Endothelial cell of umbilical vein (primary cell): ENCODE measurements at regions not wholly inside any gene's neighbourhood (a gene's known extent, or its start where the extent isn't known, plus 50 kb on each side); places are given as distances from the start of the nearest gene placed in this dataset.
A peak's percentile ranks its signal among the peaks of the same experiment; 100 is the strongest.

Experiments used
- BruUV-seq: library from RNA; stranded (reverse); fragments of 400-500 nt; replicated peaks from 2 replicates; lab custom pipeline; 2021; lab: Mats Ljungman, UMichigan
- CTCF ChIA-PET: fragments of 300-600, 350-600 bp; sonication (Branson Sonifier 250); formaldehyde crosslinking; loops from one replicate; lab custom pipeline; 2021; ENCODE audit warnings: antibody characterized with exemption, inconsistent platforms; lab: Charles Lee
- POLR2A ChIA-PET: fragments of 300-600, 350-600 bp; sonication (Branson Sonifier 250); formaldehyde crosslinking; loops from one replicate; lab custom pipeline; 2021; ENCODE audit warnings: antibody characterized with exemption, inconsistent platforms; lab: Charles Lee
- DNase-seq: peaks from one replicate; pipeline ENCODE4 v3.0.0-alpha.2; 2011; ENCODE audit warnings: low read depth, low spot score
- FAIRE-seq: peaks from 2 replicates; lab custom pipeline; 2011; peaks lifted over from hg19 to GRCh38; lab: Jason Lieb, UNC
- H2AFZ ChIP-seq: 2 replicates; pipeline ENCODE4 v1.6.0; 2012; ENCODE audit warnings: low read depth, low read length, control low read depth, inconsistent platforms
- H3K27ac ChIP-seq: 2 replicates; pipeline ENCODE4 v1.5.1; 2011; ENCODE audit warnings: low read depth, mild to moderate bottlenecking, control low read depth, low read length, moderate library complexity; ENCODE audit not compliant: insufficient read depth
- H3K27me3 ChIP-seq, 2 experiments: 2 replicates each; pipeline versions ENCODE4 v1.6.0 to v1.6.1; 2011; ENCODE audit warnings: low read length in 2 of 2, mixed read lengths in 1 of 2; ENCODE audit not compliant: control insufficient read depth in 2 of 2, insufficient read depth in 2 of 2
- H3K36me3 ChIP-seq, 2 experiments: 2 replicates in 1 of 2; 3 replicates in 1 of 2; pipeline ENCODE4 v1.5.1; 2011; ENCODE audit warnings: low read length in 2 of 2, mild to moderate bottlenecking in 1 of 2, moderate library complexity in 1 of 2; ENCODE audit not compliant: control insufficient read depth in 2 of 2, insufficient read depth in 2 of 2; ENCODE audit errors: extremely low read depth in 1 of 2
- H3K4me1 ChIP-seq: 3 replicates; pipeline ENCODE4 v1.5.1; 2011; ENCODE audit warnings: mild to moderate bottlenecking, low read length; ENCODE audit not compliant: control insufficient read depth, insufficient read depth; ENCODE audit errors: extremely low read depth
- H3K4me2 ChIP-seq: 2 replicates; pipeline ENCODE4 v1.6.1; 2011; ENCODE audit warnings: low read length, control low read depth, mixed read lengths; ENCODE audit not compliant: insufficient read depth
- H3K4me3 ChIP-seq, 3 experiments: fragments of 200-600 bp in 1 of 3; sonication (generic), shearing (Covaris generic) in 1 of 3; replicated peaks in 1 of 3; 2 replicates each; pipeline ENCODE4 v1.5.1; 2011 to 2016; ENCODE audit warnings: control low read depth in 3 of 3, low read length in 3 of 3, mild to moderate bottlenecking in 2 of 3, inconsistent platforms in 1 of 3, low read depth in 1 of 3, moderate library complexity in 1 of 3; ENCODE audit not compliant: insufficient read depth in 1 of 3
- H3K79me2 ChIP-seq: 2 replicates; pipeline ENCODE4 v1.6.0; 2012; ENCODE audit warnings: low read length, inconsistent platforms; ENCODE audit not compliant: control insufficient read depth, insufficient read depth
- H3K9ac ChIP-seq: replicated peaks from 2 replicates; pipeline ENCODE3; 2011; ENCODE audit warnings: low read length, control low read depth; ENCODE audit not compliant: insufficient read depth; ENCODE audit errors: extremely low read depth
- H3K9me1 ChIP-seq: replicated peaks from 3 replicates; pipeline ENCODE4 v1.6.0; 2011; ENCODE audit warnings: mild to moderate bottlenecking, low read length; ENCODE audit not compliant: control insufficient read depth, insufficient read depth; ENCODE audit errors: extremely low read depth
- H3K9me3 ChIP-seq: replicated peaks from 2 replicates; pipeline ENCODE4 v1.5.1; 2012; ENCODE audit warnings: low read length, inconsistent platforms; ENCODE audit not compliant: control insufficient read depth, insufficient read depth
- H4K20me1 ChIP-seq: replicated peaks from 2 replicates; pipeline ENCODE3; 2011; ENCODE audit warnings: mild to moderate bottlenecking, low read length; ENCODE audit not compliant: control insufficient read depth, insufficient read depth; ENCODE audit errors: extremely low read depth
- CTCF ChIP-seq, 2 donors: IDR thresholded peaks; 1 replicate in 1 of 2; 2 replicates in 1 of 2; pipeline ENCODE4 v1.5.1; 2011; ENCODE audit warnings: low read length in 2 of 2, mild to moderate bottlenecking in 2 of 2, moderate library complexity in 2 of 2, control low read depth in 1 of 2, inconsistent platforms in 1 of 2, low read depth in 1 of 2; ENCODE audit not compliant: insufficient read depth in 1 of 2; ENCODE audit errors: extremely low read depth in 1 of 2
- EZH2 ChIP-seq: IDR thresholded peaks from 2 replicates; pipeline ENCODE4 v1.6.1; 2012; ENCODE audit warnings: borderline replicate concordance, low read depth, mild to moderate bottlenecking, moderate library complexity, low read length, inconsistent platforms; ENCODE audit not compliant: severe bottlenecking
- FOS ChIP-seq: IDR thresholded peaks from 2 replicates; pipeline ENCODE4 v1.6.1; 2011; ENCODE audit warnings: mild to moderate bottlenecking, low read length, moderate library complexity, borderline replicate concordance; ENCODE audit not compliant: insufficient read depth
- GATA2 ChIP-seq: IDR thresholded peaks from 2 replicates; pipeline ENCODE4 v1.7.0; 2011; ENCODE audit warnings: low read depth, mild to moderate bottlenecking, moderate library complexity, mixed read lengths, low read length; ENCODE audit not compliant: insufficient read length, insufficient read depth
- JUN ChIP-seq: IDR thresholded peaks from 2 replicates; pipeline ENCODE4 v1.6.1; 2011; ENCODE audit warnings: borderline replicate concordance, low read depth; ENCODE audit not compliant: insufficient read length, insufficient read depth
- MAX ChIP-seq: IDR thresholded peaks from 2 replicates; pipeline ENCODE4 v1.6.1; 2011; ENCODE audit not compliant: insufficient read depth, insufficient read length
- MYC ChIP-seq: IDR thresholded peaks from one replicate; pipeline ENCODE4 v1.6.1; 2011; ENCODE audit warnings: mild to moderate bottlenecking, low read depth, low read length
- POLR2AphosphoS5 ChIP-seq: IDR thresholded peaks from 2 replicates; pipeline ENCODE4 v1.6.1; 2012; ENCODE audit warnings: low read depth, mild to moderate bottlenecking, control low read depth, low read length, moderate library complexity; ENCODE audit not compliant: insufficient read depth
- dilution Hi-C: fragments of 300-500 bp; cut with MboI; formaldehyde crosslinking; loops from one replicate; pipeline ENCODE4 v1.15.0; 2019; ENCODE audit warnings: low sequenced_read_pairs; ENCODE audit not compliant: extremely low pct_ligation_motif_present
- intact Hi-C: fragments of 100-400 bp; cut with micrococcal nuclease; formaldehyde crosslinking; loops from one replicate; pipeline ENCODE4 v1.10.0; 2022

- Histone ChIP-seq H4K20me1 (no peaks in the 10 kb centered on the region), H3K36me3 (no peaks in the 10 kb centered on the region), H3K4me3 (no peak overlapping the region), H3K79me2 (no peaks in the 10 kb centered on the region), H3K27me3 (no peaks in the 10 kb centered on the region), H3K4me2 (peak overlapping the region; percentile 78), H2AFZ (no peak overlapping the region), H3K4me1 (peaks cover 7% of the 10 kb centered on the region), H3K9ac (peak overlapping the region; percentile 51), H3K9me3 (no peaks in the 10 kb centered on the region), H3K9me1 (no peaks in the 10 kb centered on the region), H3K27ac (peak overlapping the region; percentile 86)
- DNase-seq (peak; percentile 38), FAIRE-seq (peak; percentile 77)
- no peak for TF ChIP-seq GATA2
- no peak for TF ChIP-seq MYC
- no peak for TF ChIP-seq FOS
- peak; percentile 35 for TF ChIP-seq POLR2AphosphoS5
- no peak for TF ChIP-seq CTCF (IDR thresholded peaks at IDR 0.05; ENCODE audit: extremely low read depth in 1 of 2, insufficient read depth in 1 of 2, low read depth in 1 of 2, low read length in 2 of 2)
- no peak for TF ChIP-seq JUN
- no peak for TF ChIP-seq EZH2
- TF ChIP-seq MAX, result no peak
- intact Hi-C loops (loop anchor here (1.0 kb wide), 1 partner anchor 12 kb away; no protein-coding TSS in a partner anchor), dilution Hi-C loops (no loop called here)
- ChIA-PET CTCF (no interaction called here), POLR2A (no interaction called here)
- BruUV-seq, result no TSS peak
Observed at GRCh38 chr6:50922579-50923525, 104.2 kb downstream of the TFAP2B start.
